Peyer's patch (tissue), 4 donors: ENCODE measurements at regions not wholly inside any gene's neighbourhood (a gene's known extent, or its start where the extent isn't known, plus 50 kb on each side); places are given as distances from the start of the nearest gene placed in this dataset.
"Not testable (repeated sequence)": the region's sequence is repeated elsewhere in the genome, so short reads cannot be mapped to it uniquely, and the experiment has no call there.

Experiments used
- DNase-seq, 3 donors: peaks; one replicate each; pipeline ENCODE4 v3.0.0-alpha.2; 2017 to 2019
- H3K27ac ChIP-seq, 4 donors: fragments of 200-600 bp; sonication (generic); one replicate each; pipeline ENCODE4 v1.5.1; 2016 to 2019
- H3K27me3 ChIP-seq, 2 donors: fragments of 200-600 bp; sonication (generic); one replicate each; pipeline ENCODE4 v1.5.1; 2019
- H3K36me3 ChIP-seq, 3 donors: fragments of 200-600 bp; sonication (generic); one replicate each; pipeline ENCODE4 v1.5.1; 2016 to 2019
- H3K4me1 ChIP-seq, 4 donors: fragments of 200-600 bp; sonication (generic); one replicate each; pipeline ENCODE4 v1.5.1; 2016 to 2019
- H3K4me3 ChIP-seq, 4 donors: fragments of 200-600 bp; sonication (generic); 1 replicate in 3 of 4; 2 replicates in 1 of 4; pipeline ENCODE4 v1.5.1; 2016 to 2019; ENCODE audit warnings: mild to moderate bottlenecking in 1 of 4
- H3K9me3 ChIP-seq, 4 donors: fragments of 200-600 bp; sonication (generic); one replicate each; pipeline ENCODE4 v1.5.1; 2016 to 2019; ENCODE audit warnings: mild to moderate bottlenecking in 1 of 4
- POLR2A ChIP-seq, 2 donors: fragments of 450-650 bp; IDR thresholded peaks; one replicate each; pipeline ENCODE4 v1.5.1; 2017; ENCODE audit warnings: antibody characterized with exemption in 2 of 2, mild to moderate bottlenecking in 2 of 2, moderate library complexity in 2 of 2
- TF ChIP-seq, protein P1 (sequence below), 6 experiments: fragments of 450-650 bp in 4 of 6; fragments of 200-600 bp in 2 of 6; sonication (generic) in 1 of 6; IDR thresholded peaks; one replicate each; pipeline ENCODE4 v1.5.1; 2017 to 2019; ENCODE audit warnings: antibody characterized with exemption in 6 of 6, mild to moderate bottlenecking in 3 of 6, moderate library complexity in 1 of 6

DNA sequence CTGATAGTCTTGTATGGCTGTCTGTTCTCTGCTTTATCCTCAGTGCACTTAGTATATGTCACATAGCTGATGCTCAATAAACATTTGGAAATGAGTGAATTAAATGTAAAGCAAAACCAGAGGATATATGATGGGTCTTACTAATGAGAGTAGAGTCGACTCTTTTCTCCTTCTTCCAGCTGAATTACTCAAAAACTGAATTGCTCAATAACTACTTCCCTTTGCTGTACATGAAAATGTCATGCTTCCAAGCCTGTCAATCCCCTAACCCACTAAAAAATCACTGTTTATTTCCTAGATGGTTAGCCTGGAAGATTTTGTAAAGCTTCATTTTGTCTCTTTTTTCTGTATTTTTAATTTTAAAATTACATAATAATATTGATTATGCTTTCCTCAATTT is 88.0 kb downstream of the OR13A1 start:
- TF ChIP-seq, protein P1, sequence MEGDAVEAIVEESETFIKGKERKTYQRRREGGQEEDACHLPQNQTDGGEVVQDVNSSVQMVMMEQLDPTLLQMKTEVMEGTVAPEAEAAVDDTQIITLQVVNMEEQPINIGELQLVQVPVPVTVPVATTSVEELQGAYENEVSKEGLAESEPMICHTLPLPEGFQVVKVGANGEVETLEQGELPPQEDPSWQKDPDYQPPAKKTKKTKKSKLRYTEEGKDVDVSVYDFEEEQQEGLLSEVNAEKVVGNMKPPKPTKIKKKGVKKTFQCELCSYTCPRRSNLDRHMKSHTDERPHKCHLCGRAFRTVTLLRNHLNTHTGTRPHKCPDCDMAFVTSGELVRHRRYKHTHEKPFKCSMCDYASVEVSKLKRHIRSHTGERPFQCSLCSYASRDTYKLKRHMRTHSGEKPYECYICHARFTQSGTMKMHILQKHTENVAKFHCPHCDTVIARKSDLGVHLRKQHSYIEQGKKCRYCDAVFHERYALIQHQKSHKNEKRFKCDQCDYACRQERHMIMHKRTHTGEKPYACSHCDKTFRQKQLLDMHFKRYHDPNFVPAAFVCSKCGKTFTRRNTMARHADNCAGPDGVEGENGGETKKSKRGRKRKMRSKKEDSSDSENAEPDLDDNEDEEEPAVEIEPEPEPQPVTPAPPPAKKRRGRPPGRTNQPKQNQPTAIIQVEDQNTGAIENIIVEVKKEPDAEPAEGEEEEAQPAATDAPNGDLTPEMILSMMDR (IDR thresholded peaks at IDR 0.05): no peak
- no peak for TF ChIP-seq POLR2A (IDR thresholded peaks at IDR 0.05)
- no peak overlapping the region for H3K4me3 ChIP-seq

GRCh38 chr10:45229823-45230222 is 85.6 kb downstream of the OR13A1 start:
- no peaks in the 10 kb centered on the region for H3K4me1 ChIP-seq
- no peak overlapping the region for H3K27ac ChIP-seq
- no peak overlapping the region for H3K4me3 ChIP-seq
- DNase-seq: no peak
- TF ChIP-seq, protein P1 (IDR thresholded peaks at IDR 0.05): no peak
- no peak for TF ChIP-seq POLR2A (IDR thresholded peaks at IDR 0.05)
- H3K27me3 ChIP-seq: no peaks in the 10 kb centered on the region
- no peaks in the 10 kb centered on the region for H3K36me3 ChIP-seq
- peaks cover 0 to 7% (median 2%) of the 10 kb centered on the region in 4 donors for H3K9me3 ChIP-seq

More for the DNA sequence above, 88.0 kb downstream of the OR13A1 start:
- peaks cover 0 to 7% (median 2%) of the 10 kb centered on the region in 4 donors for H3K9me3 ChIP-seq
- H3K4me1 ChIP-seq: no peaks in the 10 kb centered on the region
- H3K36me3 ChIP-seq: no peaks in the 10 kb centered on the region
- DNase-seq: no peak
- H3K27me3 ChIP-seq: no peaks in the 10 kb centered on the region
- no peak overlapping the region for H3K27ac ChIP-seq

GRCh38 chr10:45235260-45235769 is 80.1 kb downstream of the OR13A1 start:
- DNase-seq: peak in 2 of 3 donors; percentile 25 to 74
- not testable (repeated sequence) for H3K4me1 ChIP-seq, H3K36me3 ChIP-seq, H3K27ac ChIP-seq, H3K9me3 ChIP-seq, H3K4me3 ChIP-seq, H3K27me3 ChIP-seq
- TF ChIP-seq, protein P1 (IDR thresholded peaks at IDR 0.05): peak in 5 of 6 experiments; percentile 27 to 72 (median 66)

DNA sequence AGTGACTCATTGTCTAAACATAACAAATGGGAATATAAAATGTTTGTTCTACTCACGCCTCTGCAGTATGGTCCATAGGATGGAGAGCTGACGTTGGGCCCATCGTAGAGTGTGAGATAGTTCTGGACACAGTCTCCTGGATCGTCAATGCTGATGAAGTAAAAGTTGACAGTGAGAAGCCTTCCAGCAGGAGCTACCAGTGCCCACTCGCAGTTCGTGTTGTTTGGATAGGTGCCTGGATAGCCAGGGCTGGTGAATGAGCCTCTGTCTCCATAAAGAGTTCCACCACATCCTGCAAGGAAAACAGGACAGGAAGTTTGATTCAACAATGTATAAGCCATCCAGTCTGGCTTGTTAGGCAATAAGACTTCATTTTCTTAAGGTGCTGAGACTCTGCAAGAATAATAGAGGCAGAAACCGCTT is 79.6 kb downstream of the OR13A1 start:
- TF ChIP-seq, protein P1 (IDR thresholded peaks at IDR 0.05): no peak
- no peak for TF ChIP-seq POLR2A (IDR thresholded peaks at IDR 0.05)
- DNase-seq: no peak
- Histone ChIP-seq H3K27me3 (no peaks in the 10 kb centered on the region), H3K27ac (no peak overlapping the region), H3K4me3 (no peak overlapping the region), H3K9me3 (no peaks in the 10 kb centered on the region), H3K4me1 (no peaks in the 10 kb centered on the region), H3K36me3 (no peaks in the 10 kb centered on the region)

- Histone ChIP-seq H3K9me3 (no peaks in the 10 kb centered on the region), H3K4me1 (no peaks in the 10 kb centered on the region), H3K4me3 (no peak overlapping the region), H3K27me3 (no peaks in the 10 kb centered on the region), H3K27ac (no peak overlapping the region), H3K36me3 (no peaks in the 10 kb centered on the region)
- TF ChIP-seq, protein P1 (IDR thresholded peaks at IDR 0.05): no peak
- TF ChIP-seq POLR2A (IDR thresholded peaks at IDR 0.05): no peak
- no peak for DNase-seq
Observed at GRCh38 chr10:45238896-45239295, 76.5 kb downstream of the OR13A1 start.

DNA sequence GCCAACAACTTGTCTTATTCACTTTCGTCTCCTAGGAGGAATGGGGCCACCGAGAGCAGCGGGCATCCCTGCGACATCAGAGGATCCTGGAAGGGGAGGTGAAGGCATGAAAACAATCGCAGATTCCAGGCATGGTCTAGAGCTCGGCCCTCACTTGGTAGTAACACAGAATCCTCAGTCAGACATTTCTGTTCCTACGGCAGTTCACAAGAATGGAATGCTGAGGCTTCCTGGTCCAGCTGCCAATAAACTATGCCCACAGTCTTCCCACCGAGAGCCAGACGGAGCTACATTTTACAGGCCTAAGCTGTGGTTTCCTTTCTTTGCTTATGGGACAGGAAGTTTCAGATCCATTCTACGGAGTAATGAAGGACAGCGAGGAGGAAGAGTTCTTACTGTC is 75.8 kb downstream of the OR13A1 start:
- Histone ChIP-seq H3K27me3 (no peaks in the 10 kb centered on the region), H3K4me3 (no peak overlapping the region), H3K9me3 (no peaks in the 10 kb centered on the region), H3K4me1 (no peaks in the 10 kb centered on the region), H3K36me3 (no peaks in the 10 kb centered on the region), H3K27ac (no peak overlapping the region)
- no peak for TF ChIP-seq POLR2A (IDR thresholded peaks at IDR 0.05)
- no peak for DNase-seq
